ENCODE measurements at regions not wholly inside any gene's neighbourhood (a gene's known extent, or its start where the extent isn't known, plus 50 kb on each side); places are given as distances from the start of the nearest gene placed in this dataset.
"Not testable (repeated sequence)": the region's sequence is repeated elsewhere in the genome, so short reads cannot be mapped to it uniquely, and the experiment has no call there.

DNA sequence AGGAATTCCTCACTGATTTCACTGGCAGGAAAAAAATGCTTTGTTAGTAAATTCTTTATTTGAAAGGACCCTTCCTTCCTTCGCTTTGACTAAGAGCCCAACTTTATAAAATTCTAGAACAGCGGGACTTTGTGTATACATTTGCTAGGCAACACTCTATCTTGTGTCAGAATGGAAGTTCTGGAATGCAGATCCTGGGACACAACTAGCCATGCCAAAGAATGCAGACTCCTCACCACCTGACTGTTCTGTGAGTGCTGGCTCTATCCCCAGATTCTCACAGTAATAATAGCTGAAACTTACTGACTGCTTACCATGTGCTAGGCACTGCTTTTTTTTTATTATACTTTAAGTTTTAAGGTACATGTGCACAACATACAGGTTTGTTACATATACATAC lies 73.3 kb upstream of the ZDHHC15 start:
- H3K27me3 ChIP-seq, result peaks cover 23% of the 10 kb centered on the region
- no peak for TF ChIP-seq Cebpa-rat (IDR thresholded peaks at IDR 0.05)
- H3K9ac ChIP-seq, result no peak overlapping the region
- H3K36me3 ChIP-seq, result no peaks in the 10 kb centered on the region
- H3K4me3 ChIP-seq, result no peak overlapping the region
- no peak overlapping the region for H3K27ac ChIP-seq
- H3K9me3 ChIP-seq, result peaks cover 3% of the 10 kb centered on the region; the same call in 1 of the 2 replicates
- no peak overlapping the region for H3K4me2 ChIP-seq
- no peaks in the 10 kb centered on the region for H3K4me1 ChIP-seq
- no peaks in the 10 kb centered on the region for H4K20me1 ChIP-seq

DNA sequence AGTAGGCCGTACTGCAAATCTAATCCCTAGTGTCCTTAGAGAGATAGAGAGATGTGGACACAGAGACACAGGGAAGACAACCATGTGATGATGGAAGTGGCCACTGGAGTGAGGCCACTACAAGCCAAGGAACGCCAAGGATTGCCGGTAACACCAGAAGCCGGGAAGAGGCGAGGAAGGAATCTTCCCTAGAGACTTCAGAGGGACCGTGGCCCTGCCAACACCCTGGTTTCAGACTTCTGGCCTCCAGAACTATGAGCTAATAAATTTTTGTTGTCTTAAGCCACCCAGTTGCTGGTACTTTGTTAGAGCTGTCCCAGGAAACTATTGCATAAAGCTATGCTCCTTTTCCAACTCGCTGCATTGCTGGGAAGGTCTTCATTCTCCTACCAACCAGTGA lies 70.3 kb upstream of the ZDHHC15 start:
- H3K4me1 ChIP-seq, H4K20me1 ChIP-seq, H3K9me3 ChIP-seq, H3K4me2 ChIP-seq, H3K9ac ChIP-seq, H3K4me3 ChIP-seq, H3K27ac ChIP-seq, H3K36me3 ChIP-seq: not testable (repeated sequence)
- peaks cover 20% of the 10 kb centered on the region for H3K27me3 ChIP-seq

DNA sequence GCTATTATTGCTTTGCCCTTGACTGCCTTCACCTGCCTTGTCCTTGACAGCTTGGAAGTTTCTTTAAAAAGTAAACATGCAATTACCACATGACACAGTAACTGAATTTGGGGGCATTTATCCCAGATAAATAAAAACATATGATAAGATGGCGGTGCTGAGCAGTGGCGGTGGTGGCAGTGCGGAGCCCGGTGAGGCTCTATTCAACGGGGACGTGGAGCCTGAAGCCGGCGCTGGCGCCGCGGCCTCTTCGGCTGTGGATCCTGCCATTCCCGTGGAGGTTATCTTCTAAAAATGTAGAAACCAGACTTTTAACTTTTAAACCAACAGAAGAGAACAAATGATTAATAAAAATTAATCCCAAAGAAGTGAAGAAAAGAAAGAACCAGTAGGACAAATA lies 59.7 kb upstream of the ZDHHC15 start:
- Histone ChIP-seq H3K4me3 (no peak overlapping the region), H3K9me3 (no peaks in the 10 kb centered on the region), H4K20me1 (no peaks in the 10 kb centered on the region), H3K9ac (no peak overlapping the region), H3K4me2 (no peak overlapping the region), H3K27me3 (peaks cover 50% of the 10 kb centered on the region), H3K27ac (no peak overlapping the region), H3K4me1 (no peaks in the 10 kb centered on the region), H3K36me3 (no peaks in the 10 kb centered on the region)
- no peak for TF ChIP-seq Cebpa-rat (IDR thresholded peaks at IDR 0.05)

Measured in BLaER1 (cell line).